ENCODE measurements at regions not wholly inside any gene's neighbourhood (a gene's known extent, or its start where the extent isn't known, plus 50 kb on each side); places are given as distances from the start of the nearest gene placed in this dataset.

DNA sequence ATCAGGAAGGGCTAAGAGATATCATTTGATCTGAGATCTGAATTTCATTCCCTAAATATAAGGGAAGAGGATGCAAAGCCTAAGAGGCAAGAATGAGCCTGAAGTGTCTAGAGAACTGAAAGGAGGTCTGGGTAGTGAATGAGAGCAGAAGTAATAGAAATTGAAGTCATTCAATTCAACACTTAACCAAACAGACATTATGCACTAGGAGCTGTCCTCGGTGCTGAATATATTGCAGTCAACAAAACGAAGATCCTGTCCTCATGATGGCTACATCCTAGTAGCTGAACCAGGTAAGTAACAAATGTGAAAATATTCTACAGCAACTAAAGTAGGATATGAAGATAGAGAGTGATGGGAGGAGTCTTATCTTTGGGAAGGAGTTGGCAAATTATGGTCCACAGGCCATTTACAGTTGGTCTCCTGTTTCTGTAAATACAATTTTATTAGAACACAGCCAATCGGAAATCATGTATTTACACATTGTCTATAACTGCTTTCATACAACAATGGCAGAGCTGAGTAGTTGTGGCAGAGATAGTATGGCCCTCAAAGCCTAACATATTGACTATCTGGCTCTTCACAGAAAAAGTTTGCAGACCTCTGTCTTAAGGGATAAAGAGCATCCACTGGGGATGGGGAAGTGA lies 192.9 kb upstream of the CADPS start:
- peak; percentile 9 to 40 for DNase-seq (ENCODE audit: low read depth in 1 of 2, low spot score in 2 of 2)
- no peaks in the 10 kb centered on the region for H3K27me3 ChIP-seq (replicated peaks)
- no peaks in the 10 kb centered on the region for H3K36me3 ChIP-seq
- no peaks in the 10 kb centered on the region for H3K4me1 ChIP-seq (replicated peaks)
- no peaks in the 10 kb centered on the region for H3K9me3 ChIP-seq (replicated peaks)
- no peak overlapping the region for H3K4me3 ChIP-seq
- no peak overlapping the region for H3K27ac ChIP-seq

DNA sequence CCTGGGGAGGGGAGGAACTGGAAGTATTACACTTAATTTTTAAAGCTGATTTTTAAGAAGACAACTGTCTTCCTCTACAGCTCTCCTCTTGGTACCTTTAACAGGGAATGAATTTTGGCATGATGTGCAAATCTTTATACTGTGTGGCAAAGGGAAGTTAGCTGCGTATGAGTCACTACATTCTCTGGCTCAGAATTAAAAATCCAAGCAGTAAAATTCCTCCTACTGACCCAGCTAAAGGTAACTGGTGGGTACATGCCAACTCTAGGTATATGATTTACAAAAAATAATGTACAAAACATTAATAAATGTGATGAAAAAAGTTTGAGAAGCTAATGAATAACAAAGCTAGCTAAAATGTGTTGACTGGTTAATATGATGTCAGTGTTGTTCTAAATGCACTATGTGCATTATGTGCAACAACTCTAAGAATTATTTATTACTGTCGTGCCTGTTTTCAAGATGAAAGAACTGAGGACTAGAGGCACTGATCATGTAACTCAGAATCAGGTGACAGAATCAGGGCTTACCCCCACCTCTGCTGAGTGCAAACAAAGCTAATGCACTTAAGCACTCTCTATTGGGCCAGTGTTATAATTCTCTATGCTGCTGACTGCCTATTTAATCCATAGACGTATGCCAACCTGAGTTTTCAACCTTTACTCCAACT lies 194.7 kb upstream of the CADPS start:
- no peak for DNase-seq (ENCODE audit: low read depth in 1 of 2, low spot score in 2 of 2)
- H3K27me3 ChIP-seq (replicated peaks), result no peaks in the 10 kb centered on the region
- H3K36me3 ChIP-seq, result no peaks in the 10 kb centered on the region
- no peak overlapping the region for H3K27ac ChIP-seq
- no peaks in the 10 kb centered on the region for H3K4me1 ChIP-seq (replicated peaks)
- H3K9me3 ChIP-seq (replicated peaks), result no peaks in the 10 kb centered on the region
- H3K4me3 ChIP-seq, result no peak overlapping the region

DNA sequence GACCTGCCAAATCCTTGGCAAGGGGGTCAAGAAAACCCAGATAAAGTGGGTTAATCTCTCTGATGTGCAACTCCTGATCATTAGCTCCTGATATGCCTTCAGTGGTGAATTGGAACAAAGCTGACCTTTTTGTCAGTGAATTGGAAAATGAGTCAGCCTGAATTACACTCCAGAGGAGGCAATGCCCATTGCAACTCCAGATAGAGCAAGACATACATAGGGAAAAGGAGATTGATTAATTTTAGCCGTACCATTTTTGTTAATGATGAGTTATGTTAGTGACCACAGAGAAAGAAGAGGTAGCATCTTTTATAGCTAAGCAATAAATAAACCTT lies 195.2 kb upstream of the CADPS start:
- Histone ChIP-seq H3K4me3 (no peak overlapping the region), H3K4me1 (replicated peaks) (no peaks in the 10 kb centered on the region), H3K27me3 (replicated peaks) (no peaks in the 10 kb centered on the region), H3K27ac (no peak overlapping the region), H3K36me3 (no peaks in the 10 kb centered on the region), H3K9me3 (replicated peaks) (no peaks in the 10 kb centered on the region)
- no peak for DNase-seq (ENCODE audit: low read depth in 1 of 2, low spot score in 2 of 2)

DNA sequence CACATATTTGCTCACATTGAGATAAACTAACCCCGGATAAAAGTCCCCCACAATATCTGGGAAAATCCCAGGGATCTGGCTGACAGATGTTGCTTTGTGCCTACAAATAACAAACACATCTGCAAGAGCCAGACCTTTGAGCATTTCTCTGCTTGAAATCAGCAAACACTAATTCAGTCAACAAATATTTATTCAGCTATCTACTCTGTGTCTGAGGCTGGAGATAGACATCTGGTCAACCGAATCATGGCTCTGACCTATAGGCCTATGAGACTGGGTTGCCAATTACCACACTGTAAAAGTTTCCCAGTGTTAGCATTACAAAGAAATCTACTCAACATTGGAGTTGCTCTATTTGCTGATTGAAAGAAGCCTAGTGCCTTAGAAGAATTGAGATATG lies 201.1 kb upstream of the CADPS start:
- H3K4me1 ChIP-seq (replicated peaks), result no peaks in the 10 kb centered on the region
- no peak overlapping the region for H3K27ac ChIP-seq
- DNase-seq (ENCODE audit: low read depth in 1 of 2, low spot score in 2 of 2), result no peak
- no peaks in the 10 kb centered on the region for H3K27me3 ChIP-seq (replicated peaks)
- no peaks in the 10 kb centered on the region for H3K36me3 ChIP-seq
- no peak overlapping the region for H3K4me3 ChIP-seq
- H3K9me3 ChIP-seq (replicated peaks), result no peaks in the 10 kb centered on the region

DNA sequence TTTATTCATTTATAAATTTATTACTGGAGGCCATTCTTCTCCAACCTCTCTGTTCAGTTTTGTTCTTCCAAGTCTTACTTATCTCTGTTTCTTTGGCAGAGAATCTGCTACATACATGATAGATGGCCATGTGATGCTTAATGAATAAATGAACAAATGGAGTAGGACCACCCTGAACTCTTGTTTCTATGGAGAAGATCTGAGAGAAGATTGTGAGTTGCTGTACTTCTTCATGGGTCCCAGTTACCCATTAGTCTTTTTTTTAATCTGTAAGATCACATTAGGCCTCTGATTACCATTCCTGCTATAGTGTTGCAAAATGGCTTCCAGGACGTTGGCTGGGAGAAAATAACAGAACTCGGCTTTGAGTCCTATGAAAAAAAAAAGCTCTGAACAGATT lies 191.9 kb upstream of the SYNPR start:
- H3K27ac ChIP-seq, result no peak overlapping the region

DNA sequence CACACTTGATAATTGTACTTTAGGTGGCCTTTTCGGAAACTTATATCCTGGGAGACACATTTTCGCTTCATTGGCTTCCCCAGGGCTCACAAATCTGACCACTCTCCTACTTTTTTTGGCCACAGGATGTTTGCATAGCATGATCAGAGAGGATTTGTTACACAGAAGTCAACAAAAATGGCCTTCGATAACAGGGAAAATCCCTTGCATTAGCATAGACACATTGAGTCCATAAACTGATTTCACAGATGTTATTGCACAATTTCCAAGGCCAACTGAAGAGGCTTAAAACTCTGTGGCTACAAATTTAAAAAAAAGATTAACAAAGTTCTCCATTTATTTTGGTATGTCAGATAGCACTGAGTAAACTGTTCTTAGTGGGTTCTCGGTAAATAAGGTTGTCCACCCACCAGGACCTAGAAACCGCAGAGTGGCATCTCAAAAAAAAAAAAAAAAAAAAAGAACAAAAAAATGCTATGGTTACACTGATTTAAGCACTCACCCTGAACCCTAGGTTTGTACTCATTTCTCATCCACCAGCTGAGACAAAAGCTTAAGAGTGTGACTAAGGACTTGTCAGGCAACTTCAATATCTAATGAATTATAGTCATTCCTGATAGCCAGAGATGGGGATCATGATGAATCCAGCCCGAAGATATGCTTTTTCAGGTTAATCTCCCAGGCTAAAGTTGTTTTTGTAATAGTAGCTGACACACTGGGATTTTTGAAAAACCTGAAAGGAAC lies 188.9 kb upstream of the SYNPR start:
- H3K4me3 ChIP-seq, result no peak overlapping the region
- no peak for DNase-seq (ENCODE audit: low read depth in 1 of 2, low spot score in 2 of 2)

More for the DNA sequence above, 191.9 kb upstream of the SYNPR start:
- Histone ChIP-seq H3K27me3 (replicated peaks) (no peaks in the 10 kb centered on the region), H3K4me3 (no peak overlapping the region), H3K4me1 (replicated peaks) (no peaks in the 10 kb centered on the region), H3K9me3 (replicated peaks) (no peaks in the 10 kb centered on the region), H3K36me3 (no peaks in the 10 kb centered on the region)
- no peak for DNase-seq (ENCODE audit: low read depth in 1 of 2, low spot score in 2 of 2)

DNA sequence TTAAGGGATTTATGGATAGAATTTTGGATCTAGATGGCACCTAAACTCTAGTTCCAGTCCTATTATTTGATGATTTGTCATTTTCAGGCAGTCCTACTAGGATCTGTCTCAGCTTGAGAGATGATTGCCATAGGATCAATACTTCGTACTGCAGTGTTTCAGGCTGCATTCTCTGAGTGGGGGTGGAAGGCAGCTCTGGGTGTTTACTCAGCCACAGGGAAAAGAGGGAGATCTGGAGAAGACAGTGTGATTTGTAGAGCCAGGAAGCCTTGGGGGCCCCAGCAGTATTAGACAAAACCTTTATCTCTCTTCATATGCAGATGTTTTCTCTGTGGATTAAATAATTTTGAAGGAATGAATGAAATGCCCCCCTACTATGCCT lies 188.4 kb upstream of the SYNPR start:
- Histone ChIP-seq H3K9me3 (replicated peaks) (no peaks in the 10 kb centered on the region), H3K27me3 (replicated peaks) (no peaks in the 10 kb centered on the region), H3K4me3 (no peak overlapping the region), H3K36me3 (no peaks in the 10 kb centered on the region), H3K27ac (no peak overlapping the region), H3K4me1 (replicated peaks) (no peaks in the 10 kb centered on the region)
- no peak for DNase-seq (ENCODE audit: low read depth in 1 of 2, low spot score in 2 of 2)

More for the DNA sequence above, 188.9 kb upstream of the SYNPR start:
- H3K36me3 ChIP-seq, result no peaks in the 10 kb centered on the region
- H3K27me3 ChIP-seq (replicated peaks), result no peaks in the 10 kb centered on the region
- no peaks in the 10 kb centered on the region for H3K4me1 ChIP-seq (replicated peaks)
- H3K27ac ChIP-seq, result no peak overlapping the region
- H3K9me3 ChIP-seq (replicated peaks), result no peaks in the 10 kb centered on the region

DNA sequence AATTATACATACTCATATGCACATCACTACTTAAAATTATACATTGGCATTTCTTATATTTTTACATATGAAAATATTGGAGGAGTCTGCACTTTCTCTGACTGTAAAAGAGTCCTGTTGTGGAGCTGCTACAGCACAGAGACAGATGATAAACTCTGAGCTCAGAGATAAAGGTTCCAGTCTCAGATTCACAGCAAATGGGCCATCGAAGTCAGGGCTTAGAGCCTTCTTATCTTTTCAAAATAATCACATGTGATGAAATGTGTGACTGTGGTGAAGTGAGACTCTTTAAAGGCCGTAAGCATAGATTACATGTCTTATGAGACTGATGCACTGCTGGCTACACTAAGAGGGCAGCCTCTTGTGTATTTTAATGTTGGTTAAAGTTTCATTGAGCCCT lies 187.5 kb upstream of the SYNPR start:
- no peaks in the 10 kb centered on the region for H3K27me3 ChIP-seq (replicated peaks)
- H3K27ac ChIP-seq, result no peak overlapping the region
- H3K9me3 ChIP-seq (replicated peaks), result no peaks in the 10 kb centered on the region
- no peaks in the 10 kb centered on the region for H3K4me1 ChIP-seq (replicated peaks)
- no peak for DNase-seq (ENCODE audit: low read depth in 1 of 2, low spot score in 2 of 2)
- H3K36me3 ChIP-seq, result no peaks in the 10 kb centered on the region
- H3K4me3 ChIP-seq, result no peak overlapping the region

DNA sequence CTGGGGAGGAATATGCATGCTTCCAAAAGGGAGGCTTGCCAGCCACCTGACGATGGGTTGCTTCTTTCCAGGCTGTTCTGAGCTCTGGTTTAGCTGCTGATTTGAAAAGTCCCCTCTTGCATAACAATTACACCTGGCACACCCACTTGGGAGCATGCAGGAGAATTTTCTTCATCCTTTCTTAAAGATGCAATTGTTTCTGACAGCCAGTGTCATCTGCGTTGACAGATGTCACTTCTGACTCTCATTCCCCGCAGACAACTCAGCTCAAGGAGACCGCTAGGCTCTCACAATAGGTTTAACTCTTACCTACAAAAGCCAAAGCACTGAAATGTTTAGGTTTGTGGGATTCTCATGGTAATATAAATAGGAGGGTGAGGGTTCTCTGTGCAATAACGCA lies 185.6 kb upstream of the SYNPR start:
- Histone ChIP-seq H3K36me3 (no peaks in the 10 kb centered on the region), H3K27ac (no peak overlapping the region), H3K4me3 (no peak overlapping the region), H3K27me3 (replicated peaks) (no peaks in the 10 kb centered on the region), H3K9me3 (replicated peaks) (no peaks in the 10 kb centered on the region), H3K4me1 (replicated peaks) (no peaks in the 10 kb centered on the region)
- no peak for DNase-seq (ENCODE audit: low read depth in 1 of 2, low spot score in 2 of 2)

DNA sequence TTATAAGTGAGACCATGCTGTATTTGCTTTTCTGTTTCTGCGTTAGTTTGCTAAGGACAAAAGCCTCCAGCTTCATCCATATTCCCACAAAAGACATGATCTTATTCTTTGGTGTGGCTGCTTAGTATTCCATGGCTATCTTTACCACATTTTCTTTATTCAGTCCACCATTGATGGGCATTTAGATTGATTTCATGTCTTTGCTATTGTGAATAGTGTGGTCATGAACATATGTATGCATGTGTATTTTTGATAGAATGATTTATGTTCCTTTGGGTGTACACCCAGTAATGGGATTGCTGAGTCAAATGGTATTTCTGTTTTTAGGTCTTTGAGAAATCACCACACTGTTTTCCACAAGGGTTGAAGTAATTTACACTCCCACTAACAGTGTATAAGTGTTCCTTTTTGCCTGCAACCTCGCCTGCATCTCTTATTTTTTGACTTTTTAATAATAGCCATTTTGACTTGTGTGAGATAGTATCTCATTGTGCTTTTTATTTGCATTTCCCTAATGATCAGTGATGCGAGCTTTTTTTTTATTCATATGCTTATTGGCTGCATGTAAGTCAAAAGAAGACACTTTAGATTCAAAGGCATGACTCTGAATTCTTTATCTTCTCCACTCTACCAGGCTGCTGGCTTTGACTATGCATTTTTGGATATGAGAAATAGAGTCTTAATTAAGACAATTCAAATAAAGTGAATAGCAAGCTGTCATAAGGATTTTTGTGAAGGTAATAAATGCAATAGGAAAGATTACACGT lies 183.3 kb upstream of the SYNPR start:
- no peak for DNase-seq (ENCODE audit: low read depth in 1 of 2, low spot score in 2 of 2)
- Histone ChIP-seq H3K4me1 (replicated peaks) (no peaks in the 10 kb centered on the region), H3K4me3 (no peak overlapping the region), H3K27me3 (replicated peaks) (no peaks in the 10 kb centered on the region), H3K36me3 (no peaks in the 10 kb centered on the region), H3K27ac (no peak overlapping the region), H3K9me3 (replicated peaks) (no peaks in the 10 kb centered on the region)

DNA sequence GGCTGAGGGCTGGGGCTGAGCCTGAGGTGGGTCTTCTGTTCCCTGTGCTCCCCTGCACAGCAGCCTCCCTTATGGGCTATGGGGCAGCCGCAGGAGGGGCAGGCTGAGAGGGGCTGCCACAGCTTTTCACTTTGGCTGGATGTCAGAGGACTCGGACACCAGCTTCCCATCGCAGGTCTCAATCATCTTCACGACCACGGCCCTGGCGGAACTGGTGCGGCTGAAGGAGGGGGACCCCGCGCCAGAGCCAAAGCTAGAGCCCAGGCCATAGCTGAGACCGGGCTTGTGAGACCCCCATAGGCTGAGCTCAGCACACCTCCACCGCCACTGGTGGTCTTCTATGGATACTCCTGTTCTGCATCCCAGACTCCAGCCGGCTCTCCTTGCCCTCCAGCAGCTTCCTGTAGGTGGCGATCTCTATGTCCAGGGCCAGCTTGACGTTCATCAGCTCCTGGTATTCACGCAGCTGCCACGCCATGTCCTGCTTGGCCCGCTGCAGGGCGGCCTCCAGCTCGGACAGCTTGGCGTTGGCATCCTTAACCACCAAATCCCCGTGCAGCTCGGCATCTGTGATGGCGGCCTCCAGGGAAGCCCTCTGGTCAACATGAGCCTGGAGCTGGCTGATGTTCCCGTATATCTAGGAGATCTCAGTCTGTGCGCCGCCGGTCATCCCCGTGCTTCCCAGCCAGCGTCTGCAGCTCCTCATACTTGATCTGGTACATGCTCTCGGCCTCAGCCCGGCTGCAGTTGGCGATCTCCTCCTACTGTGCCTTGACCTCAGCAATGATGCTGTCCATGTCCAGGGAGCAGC lies 181.7 kb upstream of the SYNPR start:
- H3K36me3 ChIP-seq, result no peaks in the 10 kb centered on the region
- no peaks in the 10 kb centered on the region for H3K9me3 ChIP-seq (replicated peaks)
- H3K27ac ChIP-seq, result no peak overlapping the region
- no peak overlapping the region for H3K4me3 ChIP-seq
- DNase-seq (ENCODE audit: low read depth in 1 of 2, low spot score in 2 of 2), result no peak
- no peaks in the 10 kb centered on the region for H3K27me3 ChIP-seq (replicated peaks)
- no peaks in the 10 kb centered on the region for H3K4me1 ChIP-seq (replicated peaks)

DNA sequence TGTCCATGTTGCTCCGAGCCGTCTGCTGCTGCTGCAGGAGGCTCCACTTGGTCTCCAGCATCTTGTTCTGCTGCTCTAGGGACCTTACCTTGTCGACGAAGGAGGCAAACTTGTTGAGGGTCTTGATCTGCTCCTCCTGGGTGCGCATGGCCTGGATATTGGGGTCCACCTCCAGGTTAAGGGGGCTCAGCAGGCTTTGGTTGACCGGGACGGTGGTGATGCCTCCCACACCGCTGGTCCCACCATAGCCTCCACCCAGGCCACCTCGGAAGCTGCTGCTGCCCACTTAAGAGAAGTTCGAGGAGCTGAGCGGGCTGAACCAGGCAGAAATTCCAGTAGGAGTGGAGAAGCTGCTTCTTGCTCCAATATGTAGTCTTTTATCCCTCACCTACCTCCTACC lies 180.7 kb upstream of the SYNPR start:
- H3K27me3 ChIP-seq (replicated peaks), result no peaks in the 10 kb centered on the region
- H3K9me3 ChIP-seq (replicated peaks), result no peaks in the 10 kb centered on the region
- H3K4me3 ChIP-seq, result no peak overlapping the region
- no peak for DNase-seq (ENCODE audit: low read depth in 1 of 2, low spot score in 2 of 2)
- no peak overlapping the region for H3K27ac ChIP-seq
- no peaks in the 10 kb centered on the region for H3K4me1 ChIP-seq (replicated peaks)
- no peaks in the 10 kb centered on the region for H3K36me3 ChIP-seq

DNA sequence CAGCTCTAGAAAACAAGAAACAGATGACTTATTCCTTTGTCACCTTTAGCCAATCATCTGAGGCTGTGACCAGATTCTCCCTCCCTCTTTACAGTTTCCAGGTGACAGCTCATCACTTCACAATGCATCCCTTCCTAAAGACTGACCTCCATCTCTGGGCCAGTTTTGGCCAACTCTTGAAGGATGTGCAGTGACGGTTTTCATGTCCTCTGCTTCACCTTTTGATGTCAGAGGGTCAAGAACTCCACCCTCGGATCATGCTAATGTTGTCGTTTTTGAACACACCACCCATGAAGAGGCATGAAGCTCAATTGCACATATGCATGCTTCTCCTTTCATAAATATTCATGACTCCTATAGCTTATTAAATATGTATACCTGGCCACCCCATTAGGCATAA lies 161.2 kb upstream of the SYNPR start:
- H3K9me3 ChIP-seq (replicated peaks), result no peaks in the 10 kb centered on the region
- H3K4me3 ChIP-seq, result no peak overlapping the region
- no peaks in the 10 kb centered on the region for H3K4me1 ChIP-seq (replicated peaks)
- no peak for DNase-seq (ENCODE audit: low read depth in 1 of 2, low spot score in 2 of 2)
- no peak overlapping the region for H3K27ac ChIP-seq
- no peaks in the 10 kb centered on the region for H3K36me3 ChIP-seq
- no peaks in the 10 kb centered on the region for H3K27me3 ChIP-seq (replicated peaks)
